GM12878 (cell line): ENCODE measurements at regions not wholly inside any gene's neighbourhood (a gene's known extent, or its start where the extent isn't known, plus 50 kb on each side); places are given as distances from the start of the nearest gene placed in this dataset.

ENCODE experiments used
- ATAC-seq: fragments of 200-7000 bp; cut with Tn5 transposase; 3 replicates; pipeline ENCODE4 v1.9.1; 2020; ENCODE audit warnings: mild to moderate bottlenecking, moderate library complexity
- BruUV-seq: library from RNA; stranded (reverse); fragments of 400-500 nt; replicated peaks from 2 replicates; lab custom pipeline; 2021; lab: Mats Ljungman, UMichigan
- CTCF ChIA-PET: fragments of 300-600 bp; sonication (Branson Sonifier 250); formaldehyde crosslinking; extraction: SDS; loops from one replicate; lab custom pipeline; 2021; ENCODE audit warnings: inconsistent platforms; lab: Yijun Ruan, JAX
- POLR2A ChIA-PET: fragments of 350-600 bp; formaldehyde crosslinking; extraction: SDS; loops from one replicate; lab custom pipeline; 2021; ENCODE audit warnings: inconsistent platforms; lab: Charles Lee
- RAD21 ChIA-PET: fragments of 300-600 bp; sonication (Branson Sonifier 250); formaldehyde crosslinking; loops from one replicate; lab custom pipeline; 2023; ENCODE audit warnings: antibody characterized with exemption; ENCODE audit not compliant: unreplicated experiment; lab: Charles Lee
- SMC1A ChIA-PET: fragments of 300-600 bp; sonication (Branson Sonifier 250); formaldehyde crosslinking; loops from one replicate; lab custom pipeline; 2023; ENCODE audit not compliant: unreplicated experiment, uncharacterized antibody; lab: Charles Lee
- DNase-seq: peaks from one replicate; pipeline ENCODE4 v3.0.0-alpha.2; 2011; ENCODE audit warnings: low read depth, low spot score
- FAIRE-seq: peaks from 3 replicates; lab custom pipeline; 2011; peaks lifted over from hg19 to GRCh38; lab: Jason Lieb, UNC
- H2AFZ ChIP-seq: 2 replicates; pipeline ENCODE4 v1.6.0; 2011; ENCODE audit warnings: low read depth, low read length, control low read depth; ENCODE audit not compliant: control insufficient read depth
- H3K27ac ChIP-seq: 2 replicates; pipeline ENCODE4 v1.5.1; 2011; ENCODE audit warnings: control low read depth; ENCODE audit not compliant: control insufficient read depth, insufficient read depth
- H3K27me3 ChIP-seq, 2 experiments: replicated peaks in 1 of 2; 2 replicates each; pipeline versions ENCODE4 v1.6.0 to v1.6.1; 2011; ENCODE audit warnings: low read length in 1 of 2; ENCODE audit not compliant: control insufficient read depth in 2 of 2, insufficient read depth in 2 of 2
- H3K36me3 ChIP-seq, 2 experiments: 2 replicates each; pipeline ENCODE4 v1.5.1; 2011; ENCODE audit warnings: low read length in 1 of 2; ENCODE audit not compliant: control insufficient read depth in 2 of 2, insufficient read depth in 2 of 2
- H3K4me1 ChIP-seq: 2 replicates; pipeline ENCODE4 v1.6.1; 2011; ENCODE audit warnings: mild to moderate bottlenecking, low read length, moderate library complexity, mixed read lengths; ENCODE audit not compliant: control insufficient read depth, insufficient read depth
- H3K4me2 ChIP-seq: 2 replicates; pipeline ENCODE4 v1.6.0; 2011; ENCODE audit warnings: control low read depth; ENCODE audit not compliant: control insufficient read depth, insufficient read depth
- H3K4me3 ChIP-seq: fragments of 200-600 bp; sonication (generic); 2 replicates; pipeline ENCODE4 v1.5.1; 2016
- H3K79me2 ChIP-seq: 2 replicates; pipeline ENCODE4 v1.6.0; 2011; ENCODE audit warnings: low read length; ENCODE audit not compliant: control insufficient read depth, insufficient read depth
- H3K9ac ChIP-seq: 2 replicates; pipeline ENCODE4 v1.8.0; 2011; ENCODE audit warnings: low read length, control low read depth, mixed read lengths; ENCODE audit not compliant: control insufficient read depth, insufficient read depth
- H3K9me3 ChIP-seq: replicated peaks from 3 replicates; pipeline ENCODE4 v1.5.1; 2011; ENCODE audit warnings: mild to moderate bottlenecking, low read length; ENCODE audit not compliant: control insufficient read depth, insufficient read depth
- H4K20me1 ChIP-seq: 2 replicates; pipeline ENCODE4 v1.6.0; 2011; ENCODE audit not compliant: control insufficient read depth, insufficient read depth
- ATF7 ChIP-seq: fragments of 450-650 bp; IDR thresholded peaks from 2 replicates; pipeline ENCODE4 v1.6.1; 2016; ENCODE audit warnings: low read depth, mild to moderate bottlenecking
- CBFB ChIP-seq: IDR thresholded peaks from 2 replicates; pipeline ENCODE4 v1.6.1; 2016; ENCODE audit warnings: antibody characterized with exemption, low read depth
- CHD1 ChIP-seq: IDR thresholded peaks from 2 replicates; pipeline ENCODE4 v1.6.1; 2012; ENCODE audit warnings: low read depth, low read length, improper control_type of control experiment
- CHD2 ChIP-seq: IDR thresholded peaks from 2 replicates; pipeline ENCODE4 v1.6.1; 2011; ENCODE audit warnings: low read depth, low read length, improper control_type of control experiment, borderline replicate concordance
- ETV6 ChIP-seq, 2 experiments: fragments of 450-650 bp in 1 of 2; IDR thresholded peaks in 1 of 2; conservative IDR thresholded peaks in 1 of 2; 2 replicates each; pipeline ENCODE4 v1.6.1; 2014; ENCODE audit warnings: antibody characterized with exemption in 1 of 2, borderline replicate concordance in 1 of 2, low read depth in 1 of 2, mild to moderate bottlenecking in 1 of 2, moderate library complexity in 1 of 2
- GABPA ChIP-seq: IDR thresholded peaks from 2 replicates; pipeline ENCODE4 v1.6.1; 2014; ENCODE audit warnings: antibody characterized with exemption, low read depth, mild to moderate bottlenecking, inconsistent platforms
- GATAD2B ChIP-seq: fragments of 450-650 bp; conservative IDR thresholded peaks from 2 replicates; pipeline ENCODE4 v1.6.1; 2017; ENCODE audit warnings: low read depth, mild to moderate bottlenecking, moderate library complexity
- IRF4 ChIP-seq: IDR thresholded peaks from 2 replicates; pipeline ENCODE4 v1.6.1; 2011; ENCODE audit warnings: low read depth, low read length
- KLF5 ChIP-seq: fragments of 450-650 bp; IDR thresholded peaks from 2 replicates; pipeline ENCODE4 v1.6.1; 2014; ENCODE audit warnings: mild to moderate bottlenecking; ENCODE audit not compliant: partially characterized antibody
- MYC ChIP-seq: IDR thresholded peaks from 2 replicates; pipeline ENCODE4 v1.6.1; 2011; ENCODE audit warnings: mild to moderate bottlenecking, low read length, moderate library complexity, inconsistent platforms; ENCODE audit not compliant: insufficient read depth, insufficient replicate concordance, insufficient read length, severe bottlenecking
- RB1 ChIP-seq: fragments of 450-650 bp; formaldehyde crosslinking; IDR thresholded peaks from 2 replicates; pipeline ENCODE4 v1.6.1; 2017; ENCODE audit warnings: mild to moderate bottlenecking, borderline replicate concordance
- SIN3A ChIP-seq: IDR thresholded peaks from 2 replicates; pipeline ENCODE4 v1.6.1; 2012; ENCODE audit warnings: low read depth, low read length, improper control_type of control experiment
- SMAD5 ChIP-seq: IDR thresholded peaks from 2 replicates; pipeline ENCODE4 v1.6.1; 2016; ENCODE audit warnings: antibody characterized with exemption, low read depth
- SMC3 ChIP-seq: IDR thresholded peaks from 2 replicates; pipeline ENCODE4 v1.6.1; 2011; ENCODE audit warnings: low read length, improper control_type of control experiment, borderline replicate concordance
- TCF7 ChIP-seq: IDR thresholded peaks from 2 replicates; pipeline ENCODE4 v1.6.1; 2014; ENCODE audit warnings: antibody characterized with exemption, borderline replicate concordance
- ZBED1 ChIP-seq: IDR thresholded peaks from 2 replicates; pipeline ENCODE4 v1.6.1; 2016; ENCODE audit warnings: borderline replicate concordance
- WGBS: methylation state at CpG from one replicate; pipeline ENCODE4 v1.1.6; 2016; ENCODE audit warnings: low lambda C conversion rate; ENCODE audit not compliant: insufficient replicate concordance, insufficient coverage; ENCODE audit errors: missing lambda C conversion rate; 5-methylcytosine and 5-hydroxymethylcytosine counted together
- in situ Hi-C: fragments of 300-500 bp; cut with MboI; formaldehyde crosslinking; loops from 9 replicates; pipeline ENCODE4 v1.14.3; 2018; ENCODE audit warnings: mixed read lengths
- intact Hi-C: fragments of 100-400 bp; cut with micrococcal nuclease; formaldehyde crosslinking; loops from one replicate; pipeline ENCODE4 v1.14.2; 2022; ENCODE audit not compliant: unreplicated experiment
- TF ChIP-seq, protein P1 (sequence below): fragments of 450-650 bp; IDR thresholded peaks from 2 replicates; pipeline ENCODE4 v1.6.1; 2017; ENCODE audit warnings: mild to moderate bottlenecking, moderate library complexity
- TF ChIP-seq, protein P2 (sequence below), 3 experiments: IDR thresholded peaks in 2 of 3; conservative IDR thresholded peaks in 1 of 3; 2 replicates each; pipeline ENCODE4 v1.5.1; 2011; ENCODE audit warnings: low read depth in 3 of 3, low read length in 3 of 3, mild to moderate bottlenecking in 3 of 3, control low read depth in 2 of 3, moderate library complexity in 2 of 3, inconsistent platforms in 1 of 3, mixed read lengths in 1 of 3; ENCODE audit not compliant: control insufficient read depth in 2 of 3, insufficient read depth in 1 of 3; ENCODE audit errors: extremely low read depth in 1 of 3
- TF ChIP-seq, protein P3 (sequence below): fragments of 450-650 bp; IDR thresholded peaks from 2 replicates; pipeline ENCODE4 v1.6.1; 2016; ENCODE audit warnings: mild to moderate bottlenecking

DNA sequence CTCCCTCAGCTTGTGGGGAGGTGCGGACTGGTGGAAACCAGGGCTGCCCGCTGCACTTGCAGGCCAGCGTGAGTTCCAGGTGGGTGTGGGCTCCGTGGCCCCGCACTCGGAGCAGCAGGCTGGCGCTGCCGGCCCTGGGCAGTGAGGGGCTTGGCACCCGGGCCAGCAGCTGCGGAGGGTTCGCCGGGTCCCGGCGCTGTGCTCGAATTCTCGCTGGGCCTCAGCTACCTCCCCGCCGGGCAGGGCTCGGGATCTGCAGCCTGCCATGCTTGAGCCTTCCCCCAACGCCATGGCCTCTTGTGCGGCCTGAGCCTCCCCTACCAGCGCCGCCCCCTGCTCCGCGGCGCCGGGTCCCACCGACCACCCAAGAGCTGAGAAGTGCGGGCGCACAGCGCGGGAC lies 71.6 kb upstream of the ADGRL1 start:
- no peak overlapping the region for H3K27ac ChIP-seq
- no peaks in the 10 kb centered on the region for H3K4me1 ChIP-seq
- POLR2A ChIA-PET: interaction anchor here (0.6 kb wide), 1 partner anchor 232 kb away, joined by 5 read pairs; no protein-coding TSS in a partner anchor
- SMC1A ChIA-PET: interaction anchor here (1.3 kb wide), 1 partner anchor 21 kb away, joined by 3 read pairs; no protein-coding TSS in a partner anchor
- TF ChIP-seq, protein P1, sequence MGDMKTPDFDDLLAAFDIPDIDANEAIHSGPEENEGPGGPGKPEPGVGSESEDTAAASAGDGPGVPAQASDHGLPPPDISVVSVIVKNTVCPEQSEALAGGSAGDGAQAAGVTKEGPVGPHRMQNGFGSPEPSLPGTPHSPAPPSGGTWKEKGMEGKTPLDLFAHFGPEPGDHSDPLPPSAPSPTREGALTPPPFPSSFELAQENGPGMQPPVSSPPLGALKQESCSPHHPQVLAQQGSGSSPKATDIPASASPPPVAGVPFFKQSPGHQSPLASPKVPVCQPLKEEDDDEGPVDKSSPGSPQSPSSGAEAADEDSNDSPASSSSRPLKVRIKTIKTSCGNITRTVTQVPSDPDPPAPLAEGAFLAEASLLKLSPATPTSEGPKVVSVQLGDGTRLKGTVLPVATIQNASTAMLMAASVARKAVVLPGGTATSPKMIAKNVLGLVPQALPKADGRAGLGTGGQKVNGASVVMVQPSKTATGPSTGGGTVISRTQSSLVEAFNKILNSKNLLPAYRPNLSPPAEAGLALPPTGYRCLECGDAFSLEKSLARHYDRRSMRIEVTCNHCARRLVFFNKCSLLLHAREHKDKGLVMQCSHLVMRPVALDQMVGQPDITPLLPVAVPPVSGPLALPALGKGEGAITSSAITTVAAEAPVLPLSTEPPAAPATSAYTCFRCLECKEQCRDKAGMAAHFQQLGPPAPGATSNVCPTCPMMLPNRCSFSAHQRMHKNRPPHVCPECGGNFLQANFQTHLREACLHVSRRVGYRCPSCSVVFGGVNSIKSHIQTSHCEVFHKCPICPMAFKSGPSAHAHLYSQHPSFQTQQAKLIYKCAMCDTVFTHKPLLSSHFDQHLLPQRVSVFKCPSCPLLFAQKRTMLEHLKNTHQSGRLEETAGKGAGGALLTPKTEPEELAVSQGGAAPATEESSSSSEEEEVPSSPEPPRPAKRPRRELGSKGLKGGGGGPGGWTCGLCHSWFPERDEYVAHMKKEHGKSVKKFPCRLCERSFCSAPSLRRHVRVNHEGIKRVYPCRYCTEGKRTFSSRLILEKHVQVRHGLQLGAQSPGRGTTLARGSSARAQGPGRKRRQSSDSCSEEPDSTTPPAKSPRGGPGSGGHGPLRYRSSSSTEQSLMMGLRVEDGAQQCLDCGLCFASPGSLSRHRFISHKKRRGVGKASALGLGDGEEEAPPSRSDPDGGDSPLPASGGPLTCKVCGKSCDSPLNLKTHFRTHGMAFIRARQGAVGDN: no peak
- TF ChIP-seq CHD1: no peak
- TF ChIP-seq GATAD2B: no peak
- TF ChIP-seq, protein P2, sequence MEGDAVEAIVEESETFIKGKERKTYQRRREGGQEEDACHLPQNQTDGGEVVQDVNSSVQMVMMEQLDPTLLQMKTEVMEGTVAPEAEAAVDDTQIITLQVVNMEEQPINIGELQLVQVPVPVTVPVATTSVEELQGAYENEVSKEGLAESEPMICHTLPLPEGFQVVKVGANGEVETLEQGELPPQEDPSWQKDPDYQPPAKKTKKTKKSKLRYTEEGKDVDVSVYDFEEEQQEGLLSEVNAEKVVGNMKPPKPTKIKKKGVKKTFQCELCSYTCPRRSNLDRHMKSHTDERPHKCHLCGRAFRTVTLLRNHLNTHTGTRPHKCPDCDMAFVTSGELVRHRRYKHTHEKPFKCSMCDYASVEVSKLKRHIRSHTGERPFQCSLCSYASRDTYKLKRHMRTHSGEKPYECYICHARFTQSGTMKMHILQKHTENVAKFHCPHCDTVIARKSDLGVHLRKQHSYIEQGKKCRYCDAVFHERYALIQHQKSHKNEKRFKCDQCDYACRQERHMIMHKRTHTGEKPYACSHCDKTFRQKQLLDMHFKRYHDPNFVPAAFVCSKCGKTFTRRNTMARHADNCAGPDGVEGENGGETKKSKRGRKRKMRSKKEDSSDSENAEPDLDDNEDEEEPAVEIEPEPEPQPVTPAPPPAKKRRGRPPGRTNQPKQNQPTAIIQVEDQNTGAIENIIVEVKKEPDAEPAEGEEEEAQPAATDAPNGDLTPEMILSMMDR (IDR thresholded peaks at IDR 0.05 in 2 of 3, conservative IDR thresholded peaks at IDR 0.05 in 1 of 3; ENCODE audit: control insufficient read depth in 2 of 3, extremely low read depth in 1 of 3, insufficient read depth in 1 of 3, low read depth in 3 of 3, low read length in 3 of 3): no peak
- no peak for TF ChIP-seq KLF5
- TF ChIP-seq, protein P3, sequence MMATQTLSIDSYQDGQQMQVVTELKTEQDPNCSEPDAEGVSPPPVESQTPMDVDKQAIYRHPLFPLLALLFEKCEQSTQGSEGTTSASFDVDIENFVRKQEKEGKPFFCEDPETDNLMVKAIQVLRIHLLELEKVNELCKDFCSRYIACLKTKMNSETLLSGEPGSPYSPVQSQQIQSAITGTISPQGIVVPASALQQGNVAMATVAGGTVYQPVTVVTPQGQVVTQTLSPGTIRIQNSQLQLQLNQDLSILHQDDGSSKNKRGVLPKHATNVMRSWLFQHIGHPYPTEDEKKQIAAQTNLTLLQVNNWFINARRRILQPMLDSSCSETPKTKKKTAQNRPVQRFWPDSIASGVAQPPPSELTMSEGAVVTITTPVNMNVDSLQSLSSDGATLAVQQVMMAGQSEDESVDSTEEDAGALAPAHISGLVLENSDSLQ: no peak
- no peak for TF ChIP-seq SIN3A
- TF ChIP-seq ZBED1: no peak
- TF ChIP-seq SMC3: no peak
- TF ChIP-seq ATF7: no peak
- no peak for TF ChIP-seq IRF4
- no peak for TF ChIP-seq GABPA
- TF ChIP-seq TCF7: no peak
- TF ChIP-seq RB1: no peak
- no peak for TF ChIP-seq CHD2
- no peak for TF ChIP-seq MYC
- no peak for TF ChIP-seq CBFB
- TF ChIP-seq SMAD5: no peak
- TF ChIP-seq ETV6 (conservative IDR thresholded peaks at IDR 0.05 in 1 of 2, IDR thresholded peaks at IDR 0.05 in 1 of 2; ENCODE audit: borderline replicate concordance in 1 of 2, low read depth in 1 of 2): no peak
- TF ChIP-seq, all 136 proteins: peak for 0
- DNase-seq (no peak), FAIRE-seq (no peak), ATAC-seq (no peak)
- H4K20me1 ChIP-seq: no peaks in the 10 kb centered on the region
- intact Hi-C loops: no loop called here
- 80% methylated on average over 27 of the region's 32 CpGs for WGBS
- BruUV-seq: no TSS peak
- no peaks in the 10 kb centered on the region for H3K36me3 ChIP-seq
- H3K27me3 ChIP-seq: no peaks in the 10 kb centered on the region
- H3K79me2 ChIP-seq: no peaks in the 10 kb centered on the region
- H3K4me2 ChIP-seq: no peak overlapping the region
- H3K9ac ChIP-seq: no peak overlapping the region
- no peak overlapping the region for H3K4me3 ChIP-seq
- RAD21 ChIA-PET: no interaction called here
- in situ Hi-C loops: no loop called here
- peaks cover 8% of the 10 kb centered on the region; the same call in 2 of the 3 replicates for H3K9me3 ChIP-seq
- CTCF ChIA-PET: interaction anchor here (2.1 kb wide), 1 partner anchor 11 kb away, joined by 6 read pairs; no protein-coding TSS in a partner anchor
- H2AFZ ChIP-seq: no peak overlapping the region
